Panc1 (cell line): ENCODE measurements at regions not wholly inside any gene's neighbourhood (a gene's known extent, or its start where the extent isn't known, plus 50 kb on each side); places are given as distances from the start of the nearest gene placed in this dataset.

Experiments used
- POLR2AphosphoS5 ChIP-seq: IDR thresholded peaks from 2 replicates; pipeline ENCODE4 v1.6.1; 2012; ENCODE audit warnings: mild to moderate bottlenecking, low read depth, low read length, moderate library complexity
- TF ChIP-seq, protein P1 (sequence below): fragments of 450-650 bp; IDR thresholded peaks from 2 replicates; pipeline ENCODE4 v1.5.1; 2017; ENCODE audit warnings: mild to moderate bottlenecking

DNA sequence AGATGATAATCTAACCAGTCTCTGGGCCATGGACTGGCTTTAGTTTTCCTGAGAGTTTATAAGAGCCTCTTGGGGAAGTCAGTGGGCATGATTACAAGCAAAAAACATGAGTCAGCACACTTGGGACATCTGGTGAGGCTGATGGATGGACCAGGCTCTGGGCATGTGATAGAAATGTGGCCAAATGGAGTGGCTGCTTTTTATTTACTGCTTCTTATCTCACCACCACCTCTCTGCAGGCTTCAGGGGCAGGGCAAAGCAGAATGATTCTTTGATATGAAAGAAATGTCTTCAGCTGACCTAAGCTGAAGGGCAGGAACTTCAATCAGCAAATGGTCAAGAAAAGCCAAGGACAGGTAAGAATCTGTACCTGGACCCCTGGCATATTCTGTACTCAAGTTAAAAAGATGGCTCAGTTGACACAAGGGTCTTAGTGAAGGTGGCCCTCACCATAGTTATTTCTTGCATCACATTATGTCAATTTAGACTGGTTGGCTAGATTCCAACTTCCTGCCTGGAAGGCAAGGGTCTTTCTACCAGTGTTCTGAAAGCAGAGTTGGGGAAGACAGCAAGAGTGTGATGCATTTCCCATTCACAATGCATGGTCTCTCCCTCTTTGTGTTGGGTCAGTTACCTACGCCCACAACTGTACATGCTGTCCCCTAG lies 162.8 kb downstream of the FASLG start:
- TF ChIP-seq, protein P1, sequence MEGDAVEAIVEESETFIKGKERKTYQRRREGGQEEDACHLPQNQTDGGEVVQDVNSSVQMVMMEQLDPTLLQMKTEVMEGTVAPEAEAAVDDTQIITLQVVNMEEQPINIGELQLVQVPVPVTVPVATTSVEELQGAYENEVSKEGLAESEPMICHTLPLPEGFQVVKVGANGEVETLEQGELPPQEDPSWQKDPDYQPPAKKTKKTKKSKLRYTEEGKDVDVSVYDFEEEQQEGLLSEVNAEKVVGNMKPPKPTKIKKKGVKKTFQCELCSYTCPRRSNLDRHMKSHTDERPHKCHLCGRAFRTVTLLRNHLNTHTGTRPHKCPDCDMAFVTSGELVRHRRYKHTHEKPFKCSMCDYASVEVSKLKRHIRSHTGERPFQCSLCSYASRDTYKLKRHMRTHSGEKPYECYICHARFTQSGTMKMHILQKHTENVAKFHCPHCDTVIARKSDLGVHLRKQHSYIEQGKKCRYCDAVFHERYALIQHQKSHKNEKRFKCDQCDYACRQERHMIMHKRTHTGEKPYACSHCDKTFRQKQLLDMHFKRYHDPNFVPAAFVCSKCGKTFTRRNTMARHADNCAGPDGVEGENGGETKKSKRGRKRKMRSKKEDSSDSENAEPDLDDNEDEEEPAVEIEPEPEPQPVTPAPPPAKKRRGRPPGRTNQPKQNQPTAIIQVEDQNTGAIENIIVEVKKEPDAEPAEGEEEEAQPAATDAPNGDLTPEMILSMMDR: no peak
- no peak for TF ChIP-seq POLR2AphosphoS5
